ENCODE measurements at regions not wholly inside any gene's neighbourhood (a gene's known extent, or its start where the extent isn't known, plus 50 kb on each side); places are given as distances from the start of the nearest gene placed in this dataset.

GRCh38 chr17:22435231-22435974 lies 743.1 kb downstream of the KCNJ18 start:
- Histone ChIP-seq H3K4me1 (ENCODE audit: insufficient read depth, low read length) (no peaks in the 10 kb centered on the region), H3K9me3 (ENCODE audit: low read length) (no peaks in the 10 kb centered on the region), H3K4me3 (replicated peaks in 1 of 3; ENCODE audit: insufficient read depth in 1 of 3, low read depth in 2 of 3, low read length in 3 of 3) (no peak overlapping the region), H3K27me3 (ENCODE audit: control insufficient read depth in 1 of 2, insufficient read depth in 2 of 2, low read length in 2 of 2) (no peaks in the 10 kb centered on the region), H3K27ac (ENCODE audit: extremely low read length, insufficient read depth, low read length) (no peak overlapping the region), H3K79me2 (ENCODE audit: insufficient read depth, low read length) (no peaks in the 10 kb centered on the region), H2AFZ (ENCODE audit: low read length) (no peak overlapping the region), H3K4me2 (ENCODE audit: low read depth, low read length) (no peak overlapping the region), H3K36me3 (replicated peaks in 1 of 2; ENCODE audit: control insufficient read depth in 1 of 2, insufficient read depth in 2 of 2, low read length in 2 of 2) (no peaks in the 10 kb centered on the region), H3K9ac (ENCODE audit: insufficient read depth, low read depth, low read length) (no peak overlapping the region), H4K20me1 (ENCODE audit: insufficient read depth, low read length) (no peaks in the 10 kb centered on the region)
- TF ChIP-seq SP4 (CRISPR knock-in tag; IDR thresholded peaks at IDR 0.05) = no peak
- in situ Hi-C loops (cut with HindIII; ENCODE audit: extremely low pct_ligation_motif_present, low pct_unique_long_range_greater_than_20kb) = no loop called here
- 60% methylated on average over 31 of the region's 53 CpGs for WGBS (ENCODE audit: low lambda C conversion rate)
- FAIRE-seq (no peak), ATAC-seq (no peak), DNase-seq (ENCODE audit: low spot score) (no peak)
- BruUV-seq (replicated peaks) = no TSS peak
- POLR2A ChIA-PET = no interaction called here
- intact Hi-C loops (cut with micrococcal nuclease; ENCODE audit: unreplicated experiment) = no loop called here
- CTCF ChIA-PET (ENCODE audit: low intra/inter-chr PET ratio, low total read pairs) = no interaction called here

- H3K4me1 ChIP-seq (ENCODE audit: insufficient read depth, low read length) = no peaks in the 10 kb centered on the region
- in situ Hi-C loops (cut with HindIII; ENCODE audit: extremely low pct_ligation_motif_present, low pct_unique_long_range_greater_than_20kb) = no loop called here
- FAIRE-seq (no peak), DNase-seq (ENCODE audit: low spot score) (no peak), ATAC-seq (no peak)
- H3K4me3 ChIP-seq (replicated peaks in 1 of 3; ENCODE audit: insufficient read depth in 1 of 3, low read depth in 2 of 3, low read length in 3 of 3) = no peak overlapping the region
- H4K20me1 ChIP-seq (ENCODE audit: insufficient read depth, low read length) = no peaks in the 10 kb centered on the region
- H3K4me2 ChIP-seq (ENCODE audit: low read depth, low read length) = no peak overlapping the region
- intact Hi-C loops (cut with micrococcal nuclease; ENCODE audit: unreplicated experiment) = no loop called here
- TF ChIP-seq MED8 (CRISPR knock-in tag; IDR thresholded peaks at IDR 0.05; ENCODE audit: insufficient replicate concordance) (no peak), PHB2 (IDR thresholded peaks at IDR 0.05; ENCODE audit: partially characterized antibody) (no peak), ERF (CRISPR knock-in tag; IDR thresholded peaks at IDR 0.05) (no peak), TP53 (CRISPR knock-in tag; conservative IDR thresholded peaks at IDR 0.05) (no peak), DMAP1 (CRISPR knock-in tag; IDR thresholded peaks at IDR 0.05) (no peak)
- H3K27ac ChIP-seq (ENCODE audit: extremely low read length, insufficient read depth, low read length) = no peak overlapping the region
- H3K9ac ChIP-seq (ENCODE audit: insufficient read depth, low read depth, low read length) = no peak overlapping the region
- H3K79me2 ChIP-seq (ENCODE audit: insufficient read depth, low read length) = no peaks in the 10 kb centered on the region
- WGBS (ENCODE audit: low lambda C conversion rate) = 13% methylated on average over 7 of the region's 7 CpGs
- H3K9me3 ChIP-seq (ENCODE audit: low read length) = no peaks in the 10 kb centered on the region
- H2AFZ ChIP-seq (ENCODE audit: low read length) = no peak overlapping the region
- ChIA-PET POLR2A (no interaction called here), CTCF (ENCODE audit: low intra/inter-chr PET ratio, low total read pairs) (no interaction called here)
- H3K27me3 ChIP-seq (ENCODE audit: control insufficient read depth in 1 of 2, insufficient read depth in 2 of 2, low read length in 2 of 2) = no peaks in the 10 kb centered on the region; a peak in 1 of 5 replicates
- no peaks in the 10 kb centered on the region for H3K36me3 ChIP-seq (replicated peaks in 1 of 2; ENCODE audit: control insufficient read depth in 1 of 2, insufficient read depth in 2 of 2, low read length in 2 of 2)
- BruUV-seq (replicated peaks) = no TSS peak
These were observed 749.5 kb downstream of the KCNJ18 start for GRCh38 chr17:22441776-22442175.
